DND-41 (cell line): ENCODE measurements at regions not wholly inside any gene's neighbourhood (a gene's known extent, or its start where the extent isn't known, plus 50 kb on each side); places are given as distances from the start of the nearest gene placed in this dataset.

ENCODE experiments used
- ATAC-seq: fragments of 200-7000 bp; cut with Tn5 transposase; 3 replicates; pipeline ENCODE4 v1.9.1; 2021; ENCODE audit warnings: low read depth; ENCODE audit not compliant: insufficient read depth
- DNase-seq: peaks from one replicate; pipeline ENCODE4 v3.0.0-alpha.2; 2020
- H2AFZ ChIP-seq: 2 replicates; pipeline ENCODE4 v1.6.0; 2012; ENCODE audit warnings: low read depth, low read length
- H3K27ac ChIP-seq: 2 replicates; pipeline ENCODE4 v1.5.1; 2012; ENCODE audit warnings: low read length, inconsistent platforms
- H3K27me3 ChIP-seq: fragments of 200-600 bp; sonication (generic); 2 replicates; pipeline ENCODE4 v1.6.0; 2012; ENCODE audit warnings: low read length, mild to moderate bottlenecking, inconsistent platforms; ENCODE audit not compliant: insufficient read depth, poor library complexity
- H3K36me3 ChIP-seq: 2 replicates; pipeline ENCODE4 v1.5.1; 2012; ENCODE audit warnings: low read length, inconsistent platforms; ENCODE audit not compliant: insufficient read depth
- H3K4me1 ChIP-seq: 2 replicates; pipeline ENCODE4 v1.5.1; 2012; ENCODE audit warnings: mild to moderate bottlenecking, low read length; ENCODE audit not compliant: insufficient read depth
- H3K4me2 ChIP-seq: 2 replicates; pipeline ENCODE4 v1.6.0; 2012; ENCODE audit warnings: mild to moderate bottlenecking, moderate library complexity, low read length, inconsistent platforms; ENCODE audit not compliant: insufficient read depth
- H3K4me3 ChIP-seq, 2 experiments: fragments of 200-600 bp in 1 of 2; shearing (Covaris generic) in 1 of 2; 2 replicates each; pipeline ENCODE4 v1.5.1; 2012 to 2016; ENCODE audit warnings: inconsistent platforms in 2 of 2, low read length in 2 of 2, mild to moderate bottlenecking in 2 of 2, low read depth in 1 of 2, moderate library complexity in 1 of 2
- H3K79me2 ChIP-seq: 2 replicates; pipeline ENCODE4 v1.6.0; 2012; ENCODE audit warnings: low read length, inconsistent platforms; ENCODE audit not compliant: insufficient read depth
- H3K9ac ChIP-seq: 2 replicates; pipeline ENCODE4 v1.6.0; 2012; ENCODE audit warnings: low read depth, mild to moderate bottlenecking, inconsistent platforms, low read length, moderate library complexity
- H3K9me3 ChIP-seq: 2 replicates; pipeline ENCODE4 v1.5.1; 2012; ENCODE audit warnings: low read length, moderate library complexity, mild to moderate bottlenecking, inconsistent platforms; ENCODE audit not compliant: insufficient read depth, severe bottlenecking
- H4K20me1 ChIP-seq: 2 replicates; pipeline ENCODE4 v1.6.0; 2012; ENCODE audit warnings: low read length; ENCODE audit not compliant: insufficient read depth
- EZH2 ChIP-seq: IDR thresholded peaks from 3 replicates; pipeline ENCODE4 v1.6.1; 2012; ENCODE audit warnings: borderline replicate concordance, low read depth, mild to moderate bottlenecking, moderate library complexity, low read length, inconsistent platforms; ENCODE audit not compliant: severe bottlenecking
- TF ChIP-seq, protein P1 (sequence below): IDR thresholded peaks from 2 replicates; pipeline ENCODE4 v1.5.1; 2012; ENCODE audit warnings: borderline replicate concordance, low read length, moderate library complexity, mild to moderate bottlenecking; ENCODE audit not compliant: poor library complexity, severe bottlenecking; ENCODE audit errors: extremely low read depth

DNA sequence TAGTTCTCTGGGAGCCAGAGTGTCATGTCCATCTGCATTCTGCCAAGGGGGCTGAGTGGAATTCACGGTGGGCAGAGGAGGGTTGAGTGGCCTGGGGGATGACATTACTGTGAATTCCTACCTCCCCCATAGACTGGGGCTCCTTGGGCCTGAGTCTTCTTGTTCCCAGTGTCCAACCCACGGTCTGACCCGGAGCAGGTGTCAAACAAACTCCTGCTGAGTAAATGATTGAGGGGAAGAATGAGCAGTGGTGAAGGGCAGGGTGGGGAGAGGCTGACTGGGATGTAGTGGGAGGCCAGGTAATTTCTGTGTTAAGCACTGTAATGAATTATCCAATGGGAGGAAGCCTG is 597.6 kb downstream of the MATN1 start:
- Histone ChIP-seq H3K36me3 (no peaks in the 10 kb centered on the region), H2AFZ (no peak overlapping the region), H3K27ac (no peak overlapping the region), H3K9ac (no peak overlapping the region), H3K4me2 (no peak overlapping the region), H3K9me3 (no peaks in the 10 kb centered on the region), H3K4me1 (no peaks in the 10 kb centered on the region), H3K27me3 (peaks cover 4% of the 10 kb centered on the region), H4K20me1 (peaks cover 3% of the 10 kb centered on the region), H3K4me3 (no peak overlapping the region), H3K79me2 (no peaks in the 10 kb centered on the region)
- DNase-seq, result no peak
- TF ChIP-seq, protein P1, sequence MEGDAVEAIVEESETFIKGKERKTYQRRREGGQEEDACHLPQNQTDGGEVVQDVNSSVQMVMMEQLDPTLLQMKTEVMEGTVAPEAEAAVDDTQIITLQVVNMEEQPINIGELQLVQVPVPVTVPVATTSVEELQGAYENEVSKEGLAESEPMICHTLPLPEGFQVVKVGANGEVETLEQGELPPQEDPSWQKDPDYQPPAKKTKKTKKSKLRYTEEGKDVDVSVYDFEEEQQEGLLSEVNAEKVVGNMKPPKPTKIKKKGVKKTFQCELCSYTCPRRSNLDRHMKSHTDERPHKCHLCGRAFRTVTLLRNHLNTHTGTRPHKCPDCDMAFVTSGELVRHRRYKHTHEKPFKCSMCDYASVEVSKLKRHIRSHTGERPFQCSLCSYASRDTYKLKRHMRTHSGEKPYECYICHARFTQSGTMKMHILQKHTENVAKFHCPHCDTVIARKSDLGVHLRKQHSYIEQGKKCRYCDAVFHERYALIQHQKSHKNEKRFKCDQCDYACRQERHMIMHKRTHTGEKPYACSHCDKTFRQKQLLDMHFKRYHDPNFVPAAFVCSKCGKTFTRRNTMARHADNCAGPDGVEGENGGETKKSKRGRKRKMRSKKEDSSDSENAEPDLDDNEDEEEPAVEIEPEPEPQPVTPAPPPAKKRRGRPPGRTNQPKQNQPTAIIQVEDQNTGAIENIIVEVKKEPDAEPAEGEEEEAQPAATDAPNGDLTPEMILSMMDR, result no peak
- TF ChIP-seq EZH2, result no peak
- ATAC-seq, result no peak

DNA sequence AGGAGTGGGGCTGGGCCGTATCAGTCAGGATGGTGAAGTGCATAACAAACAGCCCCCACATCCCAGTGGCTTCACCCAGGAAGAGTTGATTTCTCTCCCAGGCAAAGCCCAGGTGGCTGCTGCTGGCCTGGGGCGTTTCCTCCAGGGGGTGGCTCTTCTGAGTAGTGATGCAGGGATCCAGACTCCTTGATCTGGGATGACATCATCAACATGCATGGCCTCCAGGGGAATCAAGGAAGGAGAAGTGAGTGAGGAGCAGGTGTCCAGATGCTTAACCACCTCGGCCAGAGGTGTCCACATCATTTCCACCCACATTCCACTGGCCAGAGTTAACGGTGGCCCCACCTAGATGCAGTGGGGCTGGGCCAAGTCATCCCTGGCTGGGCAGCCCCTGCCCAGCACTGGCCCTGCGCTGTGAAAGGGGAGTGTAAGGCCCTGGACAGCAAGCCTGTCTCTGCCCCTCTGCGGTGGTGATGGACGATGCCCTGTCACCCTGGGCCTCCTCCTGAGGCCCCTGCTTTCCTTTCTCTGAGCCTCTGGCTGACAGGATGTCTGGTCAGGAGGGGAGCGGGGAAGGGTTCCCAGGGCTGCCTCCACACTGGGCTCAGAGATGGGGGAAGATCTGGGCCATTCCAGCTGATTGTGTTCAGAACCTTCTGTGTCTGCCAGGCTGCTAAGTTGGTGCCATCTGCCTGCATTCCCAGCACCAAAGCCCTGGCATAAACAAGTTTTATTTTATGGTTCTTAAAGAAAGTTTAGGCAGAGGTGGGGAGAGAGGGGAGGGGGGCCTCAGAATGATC is 598.2 kb downstream of the MATN1 start:
- H3K4me3 ChIP-seq, result no peak overlapping the region
- H3K9me3 ChIP-seq, result no peaks in the 10 kb centered on the region
- peaks cover 4% of the 10 kb centered on the region for H3K27me3 ChIP-seq
- H3K4me1 ChIP-seq, result no peaks in the 10 kb centered on the region
- no peak overlapping the region for H3K4me2 ChIP-seq
- no peaks in the 10 kb centered on the region for H3K36me3 ChIP-seq
- DNase-seq, result no peak
- TF ChIP-seq EZH2, result no peak
- TF ChIP-seq, protein P1, result no peak
- H3K9ac ChIP-seq, result no peak overlapping the region
- ATAC-seq, result no peak
- no peak overlapping the region for H3K27ac ChIP-seq
- no peaks in the 10 kb centered on the region for H3K79me2 ChIP-seq
- peaks cover 6% of the 10 kb centered on the region for H4K20me1 ChIP-seq
- H2AFZ ChIP-seq, result no peak overlapping the region

DNA sequence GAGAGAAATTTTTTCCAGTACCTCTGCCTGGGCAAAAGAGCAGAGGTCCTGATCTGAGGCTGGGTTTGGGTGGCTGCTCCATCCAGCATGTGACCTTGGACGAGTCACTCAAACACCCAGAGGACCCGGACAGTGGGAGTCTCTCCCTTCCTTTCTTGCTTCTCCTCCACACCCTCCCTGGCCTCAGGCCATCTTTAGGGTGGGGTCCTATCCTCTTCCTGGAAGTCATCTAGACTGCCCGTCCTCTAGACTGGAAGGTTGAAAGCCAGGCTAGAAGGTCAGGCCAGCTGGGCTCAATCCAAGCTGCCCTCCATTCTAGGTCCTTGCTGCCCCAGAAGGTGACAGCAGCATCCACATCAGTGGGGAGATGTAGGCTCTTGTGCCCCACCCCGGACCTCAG is 599.5 kb downstream of the MATN1 start:
- Histone ChIP-seq H3K4me2 (no peak overlapping the region), H3K27me3 (peaks cover 4% of the 10 kb centered on the region), H3K27ac (no peak overlapping the region), H3K4me1 (no peaks in the 10 kb centered on the region), H3K79me2 (no peaks in the 10 kb centered on the region), H3K9me3 (no peaks in the 10 kb centered on the region), H4K20me1 (peaks cover 6% of the 10 kb centered on the region), H2AFZ (no peak overlapping the region), H3K4me3 (no peak overlapping the region), H3K36me3 (no peaks in the 10 kb centered on the region), H3K9ac (no peak overlapping the region)
- TF ChIP-seq, protein P1, result no peak
- no peak for TF ChIP-seq EZH2
- DNase-seq, result no peak
- no peak for ATAC-seq
